T-helper 2 cell treated with Interferon-gamma antibody and Interleukin-4, amounts not matched to agents 5 μg/mL and 100 μg/mL, for 36 hours (primary cell): ENCODE measurements at regions not wholly inside any gene's neighbourhood (a gene's known extent, or its start where the extent isn't known, plus 50 kb on each side); places are given as distances from the start of the nearest gene placed in this dataset.
A peak's percentile ranks its signal among the peaks of the same experiment; 100 is the strongest.
"Not testable (repeated sequence)": the region's sequence is repeated elsewhere in the genome, so short reads cannot be mapped to it uniquely, and the experiment has no call there.

Source experiments
- DNase-seq: peaks from one replicate; pipeline ENCODE4 v3.0.0; 2021; ENCODE audit warnings: low spot score
- H3K27ac Mint-ChIP-seq: one replicate; pipeline ENCODE4 v1.8.0; 2021; ENCODE audit warnings: mild to moderate bottlenecking, mixed read lengths
- H3K27me3 Mint-ChIP-seq: one replicate; pipeline ENCODE4 v1.8.0; 2021; ENCODE audit warnings: low read depth, mixed read lengths
- H3K36me3 Mint-ChIP-seq: one replicate; pipeline ENCODE4 v1.8.0; 2021; ENCODE audit warnings: low read depth, mixed read lengths
- H3K4me1 Mint-ChIP-seq: one replicate; pipeline ENCODE4 v1.8.0; 2021; ENCODE audit warnings: low read depth, mixed read lengths
- H3K4me3 Mint-ChIP-seq: one replicate; pipeline ENCODE4 v1.8.0; 2022; ENCODE audit warnings: mild to moderate bottlenecking, moderate library complexity, mixed read lengths
- H3K9me3 Mint-ChIP-seq: one replicate; pipeline ENCODE4 v1.8.0; 2021; ENCODE audit warnings: mixed read lengths

DNA sequence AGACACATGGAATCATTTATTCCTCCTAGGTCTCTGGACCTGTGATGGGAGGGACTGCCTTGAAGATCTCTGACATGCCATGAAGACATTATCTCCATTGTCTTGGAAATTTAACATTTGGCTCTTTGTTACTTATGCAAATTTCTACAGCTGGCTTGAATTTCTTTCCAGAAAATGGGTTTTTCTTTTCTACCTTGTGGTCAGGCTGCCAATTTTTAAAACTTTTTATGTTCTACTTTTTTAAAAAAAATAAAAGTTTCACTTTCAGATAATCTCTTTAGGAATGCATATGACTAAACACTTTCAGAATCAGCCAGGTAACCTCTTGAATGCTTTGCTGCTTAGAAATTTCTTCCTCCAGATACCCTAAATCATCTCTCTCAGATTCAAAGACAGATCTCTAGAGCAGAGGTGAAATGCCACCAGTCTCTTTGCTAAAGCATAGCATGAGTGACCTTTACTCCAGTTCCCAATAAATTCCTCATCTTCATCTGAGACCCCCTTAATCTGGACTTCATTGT, 209.6 kb downstream of the RPRM start:
- H3K9me3 Mint-ChIP-seq = peaks cover 6% of the 10 kb centered on the region
- no peak for DNase-seq
- no peaks in the 10 kb centered on the region for H3K27me3 Mint-ChIP-seq
- H3K27ac Mint-ChIP-seq = no peak overlapping the region
- H3K36me3 Mint-ChIP-seq = no peaks in the 10 kb centered on the region
- H3K4me1 Mint-ChIP-seq = no peaks in the 10 kb centered on the region
- H3K4me3 Mint-ChIP-seq = no peak overlapping the region

- not testable (repeated sequence) for H3K36me3 Mint-ChIP-seq, H3K27ac Mint-ChIP-seq
- H3K9me3 Mint-ChIP-seq = peaks cover 14% of the 10 kb centered on the region
Measured at GRCh38 chr2:153256876-153257275, 221.7 kb downstream of the RPRM start.

DNA sequence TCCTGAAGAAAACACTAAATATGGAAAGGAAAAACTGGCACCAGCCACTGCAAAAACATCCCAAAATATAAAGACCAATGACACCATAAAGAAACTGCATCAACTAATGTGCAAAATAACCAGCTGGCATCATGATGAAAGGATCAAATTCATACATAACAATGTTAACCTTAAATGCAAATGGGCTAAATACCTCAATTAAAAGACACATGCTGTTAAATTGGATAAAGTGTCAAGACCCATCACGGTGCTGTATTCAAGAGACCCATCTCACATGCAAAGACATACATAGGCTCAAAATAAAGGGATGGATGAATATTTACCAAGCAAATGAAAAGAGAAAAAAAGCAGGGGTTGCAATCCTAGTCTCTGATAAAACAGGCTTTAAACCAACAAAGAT, 231.9 kb downstream of the RPRM start:
- not testable (repeated sequence) for H3K4me1 Mint-ChIP-seq, H3K36me3 Mint-ChIP-seq, DNase-seq, H3K4me3 Mint-ChIP-seq, H3K27me3 Mint-ChIP-seq, H3K27ac Mint-ChIP-seq
- peaks cover 16% of the 10 kb centered on the region for H3K9me3 Mint-ChIP-seq

More at GRCh38 chr2:153256876-153257275, 221.7 kb downstream of the RPRM start:
- H3K4me3 Mint-ChIP-seq, DNase-seq, H3K27me3 Mint-ChIP-seq, H3K4me1 Mint-ChIP-seq: not testable (repeated sequence)

GRCh38 chr2:153235516-153235915, 243.0 kb downstream of the RPRM start:
- DNase-seq = peak; percentile 23
- H3K9me3 Mint-ChIP-seq = peaks cover 10% of the 10 kb centered on the region
- peaks cover 2% of the 10 kb centered on the region for H3K36me3 Mint-ChIP-seq
- H3K27me3 Mint-ChIP-seq = no peaks in the 10 kb centered on the region
- H3K4me1 Mint-ChIP-seq = peaks cover 12% of the 10 kb centered on the region
- H3K27ac Mint-ChIP-seq = peak overlapping the region; percentile 52
- H3K4me3 Mint-ChIP-seq = peak overlapping the region; percentile 36

GRCh38 chr2:153232464-153232863, 246.1 kb downstream of the RPRM start:
- Mint-ChIP-seq H3K9me3 (peaks cover 9% of the 10 kb centered on the region), H3K4me3 (no peak overlapping the region), H3K27ac (no peak overlapping the region), H3K4me1 (peaks cover 12% of the 10 kb centered on the region), H3K27me3 (no peaks in the 10 kb centered on the region), H3K36me3 (peaks cover 2% of the 10 kb centered on the region)
- no peak for DNase-seq

- DNase-seq = no peak
- H3K4me1 Mint-ChIP-seq = peaks cover 11% of the 10 kb centered on the region
- H3K4me3 Mint-ChIP-seq = no peak overlapping the region
- no peaks in the 10 kb centered on the region for H3K27me3 Mint-ChIP-seq
- peaks cover 4% of the 10 kb centered on the region for H3K9me3 Mint-ChIP-seq
- H3K36me3 Mint-ChIP-seq = peaks cover 2% of the 10 kb centered on the region
- no peak overlapping the region for H3K27ac Mint-ChIP-seq
Measured at GRCh38 chr2:153230977-153231376, 247.6 kb downstream of the RPRM start.

DNA sequence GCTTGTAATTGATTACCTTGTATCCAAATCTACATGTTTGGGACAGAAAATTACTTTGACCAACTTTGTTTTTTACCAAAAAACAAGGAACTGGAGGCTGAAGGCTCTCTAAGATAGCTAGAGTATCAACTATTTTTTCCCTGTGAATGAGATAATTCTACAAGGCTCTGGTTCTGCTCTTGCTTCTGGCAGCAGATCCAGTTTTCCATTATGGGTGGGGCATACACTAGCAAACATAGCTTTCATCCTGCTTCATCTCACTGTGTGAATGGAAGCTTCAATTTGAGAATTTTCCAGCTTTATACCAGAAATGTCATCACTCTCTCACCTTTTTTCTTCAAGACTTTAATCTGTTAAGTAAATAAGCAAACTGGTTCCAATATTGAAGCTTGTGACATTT, 249.7 kb downstream of the RPRM start:
- DNase-seq = no peak
- H3K4me3 Mint-ChIP-seq = no peak overlapping the region
- no peaks in the 10 kb centered on the region for H3K36me3 Mint-ChIP-seq
- H3K9me3 Mint-ChIP-seq = peaks cover 9% of the 10 kb centered on the region
- H3K4me1 Mint-ChIP-seq = no peaks in the 10 kb centered on the region
- H3K27me3 Mint-ChIP-seq = no peaks in the 10 kb centered on the region
- no peak overlapping the region for H3K27ac Mint-ChIP-seq

- Mint-ChIP-seq H3K4me3 (no peak overlapping the region), H3K36me3 (no peaks in the 10 kb centered on the region)
Measured at GRCh38 chr2:153227981-153228380, 250.6 kb downstream of the RPRM start.

GRCh38 chr2:153222231-153223165, 256.1 kb downstream of the RPRM start:
- no peaks in the 10 kb centered on the region for H3K4me1 Mint-ChIP-seq

More at GRCh38 chr2:153227981-153228380, 250.6 kb downstream of the RPRM start:
- no peak for DNase-seq
- Mint-ChIP-seq H3K9me3 (peaks cover 10% of the 10 kb centered on the region), H3K27ac (no peak overlapping the region), H3K4me1 (no peaks in the 10 kb centered on the region), H3K27me3 (no peaks in the 10 kb centered on the region)

GRCh38 chr2:153221506-153221905, 257.1 kb downstream of the RPRM start:
- Mint-ChIP-seq H3K27ac (no peak overlapping the region), H3K36me3 (no peaks in the 10 kb centered on the region), H3K27me3 (no peaks in the 10 kb centered on the region), H3K4me3 (no peak overlapping the region), H3K9me3 (peaks cover 13% of the 10 kb centered on the region), H3K4me1 (no peaks in the 10 kb centered on the region)
- no peak for DNase-seq

More at GRCh38 chr2:153222231-153223165, 256.1 kb downstream of the RPRM start:
- H3K4me3 Mint-ChIP-seq = no peak overlapping the region
- DNase-seq = no peak
- H3K27me3 Mint-ChIP-seq = no peaks in the 10 kb centered on the region
- no peaks in the 10 kb centered on the region for H3K36me3 Mint-ChIP-seq
- peaks cover 13% of the 10 kb centered on the region for H3K9me3 Mint-ChIP-seq
- no peak overlapping the region for H3K27ac Mint-ChIP-seq

DNA sequence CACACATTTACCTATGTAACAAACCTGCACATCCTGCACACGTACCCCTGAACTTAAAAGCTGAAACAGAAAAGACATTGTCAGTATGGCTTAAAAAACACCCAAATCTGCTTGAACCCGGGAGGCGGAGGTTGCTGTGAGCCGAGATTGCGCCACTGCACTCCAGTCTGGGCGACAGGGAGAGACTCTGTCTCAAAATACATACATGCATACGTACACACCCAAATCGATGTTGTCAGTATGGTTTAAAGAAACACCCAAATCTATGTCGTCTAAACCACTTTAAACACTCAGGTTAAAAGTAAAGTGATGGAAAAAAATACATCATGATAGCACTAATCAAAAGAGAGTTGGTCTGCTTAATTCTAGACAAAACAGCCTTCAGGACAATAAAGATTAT, 257.5 kb downstream of the RPRM start:
- no peaks in the 10 kb centered on the region for H3K36me3 Mint-ChIP-seq
- H3K4me3 Mint-ChIP-seq = no peak overlapping the region
- H3K27ac Mint-ChIP-seq = no peak overlapping the region
- peaks cover 13% of the 10 kb centered on the region for H3K9me3 Mint-ChIP-seq
- no peaks in the 10 kb centered on the region for H3K27me3 Mint-ChIP-seq
- H3K4me1 Mint-ChIP-seq = no peaks in the 10 kb centered on the region
- DNase-seq = no peak

- no peaks in the 10 kb centered on the region for H3K27me3 Mint-ChIP-seq
- no peaks in the 10 kb centered on the region for H3K4me1 Mint-ChIP-seq
- no peak overlapping the region for H3K4me3 Mint-ChIP-seq
- peaks cover 3% of the 10 kb centered on the region for H3K9me3 Mint-ChIP-seq
- no peaks in the 10 kb centered on the region for H3K36me3 Mint-ChIP-seq
- no peak for DNase-seq
- H3K27ac Mint-ChIP-seq = no peak overlapping the region
Measured at GRCh38 chr2:153218851-153219250, 259.7 kb downstream of the RPRM start.

- H3K9me3 Mint-ChIP-seq = no peaks in the 10 kb centered on the region
- no peaks in the 10 kb centered on the region for H3K4me1 Mint-ChIP-seq
- no peaks in the 10 kb centered on the region for H3K27me3 Mint-ChIP-seq
- H3K36me3 Mint-ChIP-seq = no peaks in the 10 kb centered on the region
- H3K27ac Mint-ChIP-seq = no peak overlapping the region
- DNase-seq = no peak
- no peak overlapping the region for H3K4me3 Mint-ChIP-seq
Measured at GRCh38 chr2:153214337-153214736, 264.2 kb downstream of the RPRM start.

DNA sequence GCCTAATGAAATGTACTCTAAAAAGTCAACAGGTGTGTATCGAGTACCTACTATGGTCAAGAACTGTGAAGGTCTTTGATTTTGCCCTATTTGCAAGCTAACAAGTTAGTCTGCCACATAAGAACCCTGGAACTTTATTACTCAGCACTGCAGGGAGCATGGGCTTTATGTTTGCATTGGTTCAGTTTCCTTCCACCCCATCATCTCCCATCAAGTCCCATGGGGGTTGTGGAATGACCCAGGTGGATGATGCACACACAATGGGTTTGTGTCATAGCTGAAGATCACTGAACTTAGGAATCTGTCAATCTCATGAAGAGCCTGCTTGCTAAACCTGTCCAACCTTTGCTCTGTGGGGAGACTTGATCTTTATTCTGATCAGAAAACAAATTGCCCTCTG, 265.5 kb downstream of the RPRM start:
- no peaks in the 10 kb centered on the region for H3K36me3 Mint-ChIP-seq
- H3K9me3 Mint-ChIP-seq = no peaks in the 10 kb centered on the region
- no peak overlapping the region for H3K4me3 Mint-ChIP-seq

More for the DNA sequence above, 265.5 kb downstream of the RPRM start:
- DNase-seq = no peak
- Mint-ChIP-seq H3K4me1 (no peaks in the 10 kb centered on the region), H3K27me3 (no peaks in the 10 kb centered on the region), H3K27ac (no peak overlapping the region)
